Hematopoietic multipotent progenitor cell treated with erythropoietin and hydrocortisone succinate and interleukin-3 and kit ligand, for 4 days (in vitro differentiated cells): ENCODE measurements at regions not wholly inside any gene's neighbourhood (a gene's known extent, or its start where the extent isn't known, plus 50 kb on each side); places are given as distances from the start of the nearest gene placed in this dataset.
"Not testable (repeated sequence)": the region's sequence is repeated elsewhere in the genome, so short reads cannot be mapped to it uniquely, and the experiment has no call there.

ENCODE experiments used
- DNase-seq: peaks from one replicate; pipeline ENCODE4 v3.0.0-alpha.2; 2015

- DNase-seq, result no peak
Measured at GRCh38 chr11:81377418-81377817, 1356.2 kb downstream of the FAM181B start.

GRCh38 chr11:81373986-81374385, 1359.7 kb downstream of the FAM181B start:
- no peak for DNase-seq

GRCh38 chr11:81368192-81368591, 1365.5 kb downstream of the FAM181B start:
- no peak for DNase-seq

- DNase-seq, result no peak
Measured at GRCh38 chr11:81365496-81365895, 1368.2 kb downstream of the FAM181B start.

- no peak for DNase-seq
Measured at GRCh38 chr11:81359476-81359875, 1374.2 kb downstream of the FAM181B start.

GRCh38 chr11:81345609-81346008, 1388.1 kb downstream of the FAM181B start:
- DNase-seq, result no peak

- no peak for DNase-seq
Measured at GRCh38 chr11:81342966-81343365, 1390.7 kb downstream of the FAM181B start.

- DNase-seq, result no peak
Measured at GRCh38 chr11:81340225-81340624, 1393.4 kb downstream of the FAM181B start.

- DNase-seq, result no peak
Measured at GRCh38 chr11:81339521-81339920, 1394.1 kb downstream of the FAM181B start.

- DNase-seq, result no peak
Measured at GRCh38 chr11:81337756-81338155, 1395.9 kb downstream of the FAM181B start.

- no peak for DNase-seq
Measured at GRCh38 chr11:81332276-81332675, 1401.4 kb downstream of the FAM181B start.

- no peak for DNase-seq
Measured at GRCh38 chr11:81331611-81332235, 1401.9 kb downstream of the FAM181B start.

GRCh38 chr11:81331088-81331487, 1402.6 kb downstream of the FAM181B start:
- no peak for DNase-seq

GRCh38 chr11:81303038-81303664, 1430.5 kb downstream of the FAM181B start:
- DNase-seq, result no peak

- DNase-seq, result no peak
Measured at GRCh38 chr11:81301166-81301830, 1432.4 kb downstream of the FAM181B start.

- no peak for DNase-seq
Measured at GRCh38 chr11:81286959-81287358, 1446.7 kb downstream of the FAM181B start.

GRCh38 chr11:81286550-81286949, 1447.1 kb downstream of the FAM181B start:
- DNase-seq, result no peak

GRCh38 chr11:81280228-81280627, 1453.4 kb downstream of the FAM181B start:
- not testable (repeated sequence) for DNase-seq

GRCh38 chr11:81278991-81279390, 1454.7 kb downstream of the FAM181B start:
- DNase-seq, result no peak

- no peak for DNase-seq
Measured at GRCh38 chr11:81270686-81271085, 1463.0 kb downstream of the FAM181B start.

- no peak for DNase-seq
Measured at GRCh38 chr11:81267246-81267645, 1466.4 kb downstream of the FAM181B start.

- no peak for DNase-seq
Measured at GRCh38 chr11:81259471-81259870, 1474.2 kb downstream of the FAM181B start.

- no peak for DNase-seq
Measured at GRCh38 chr11:81255895-81256294, 1477.8 kb downstream of the FAM181B start.

GRCh38 chr11:81253244-81253643, 1480.4 kb downstream of the FAM181B start:
- DNase-seq, result no peak
